GM13976 (cell line): ENCODE measurements at regions not wholly inside any gene's neighbourhood (a gene's known extent, or its start where the extent isn't known, plus 50 kb on each side); places are given as distances from the start of the nearest gene placed in this dataset.
"Not testable (repeated sequence)": the region's sequence is repeated elsewhere in the genome, so short reads cannot be mapped to it uniquely, and the experiment has no call there.

Experiments
- DNase-seq: peaks from one replicate; pipeline ENCODE4 v3.0.0; 2012; ENCODE audit warnings: low spot score
- in situ Hi-C: fragments of 300-500 bp; cut with MboI; formaldehyde crosslinking; loops from one replicate; pipeline ENCODE4 v1.12.0; 2022; ENCODE audit warnings: low sequenced_read_pairs, mixed read lengths, inconsistent platforms; ENCODE audit not compliant: unreplicated experiment
- TF ChIP-seq, protein P1 (sequence below): IDR thresholded peaks from 2 replicates; pipeline ENCODE4 v1.5.1; 2012; ENCODE audit warnings: borderline replicate concordance, mild to moderate bottlenecking; ENCODE audit not compliant: insufficient read depth; ENCODE audit errors: extremely low read depth, missing control alignments, control extremely low read depth

DNA sequence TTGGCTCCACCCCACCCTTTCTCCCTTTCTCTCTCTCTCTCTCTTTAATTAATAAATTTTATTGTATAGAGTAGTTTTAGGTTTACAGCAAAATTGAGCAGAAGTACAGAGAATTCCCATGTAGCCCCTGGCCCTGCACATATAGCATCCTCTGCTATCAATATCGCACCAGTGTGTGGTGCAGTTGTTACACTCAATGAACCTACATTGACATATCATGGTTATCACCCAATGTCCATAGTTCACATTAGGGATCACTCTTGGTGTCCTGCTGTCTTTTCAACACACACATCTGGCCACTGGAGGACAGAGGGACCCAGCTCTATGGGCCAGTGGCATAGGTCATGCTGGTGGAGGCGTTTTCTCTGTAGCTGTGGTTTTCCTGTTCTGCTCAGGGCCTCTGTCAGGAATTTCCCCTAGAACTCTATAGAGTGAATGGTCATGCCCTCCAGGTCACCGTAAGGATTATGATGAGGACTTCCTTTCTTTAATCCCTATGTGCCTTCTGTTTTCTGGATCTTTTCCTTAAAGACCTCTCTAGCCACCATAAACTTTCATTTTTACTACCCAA is 98.2 kb upstream of the NAV2 start:
- in situ Hi-C loops, result no loop called here

DNA sequence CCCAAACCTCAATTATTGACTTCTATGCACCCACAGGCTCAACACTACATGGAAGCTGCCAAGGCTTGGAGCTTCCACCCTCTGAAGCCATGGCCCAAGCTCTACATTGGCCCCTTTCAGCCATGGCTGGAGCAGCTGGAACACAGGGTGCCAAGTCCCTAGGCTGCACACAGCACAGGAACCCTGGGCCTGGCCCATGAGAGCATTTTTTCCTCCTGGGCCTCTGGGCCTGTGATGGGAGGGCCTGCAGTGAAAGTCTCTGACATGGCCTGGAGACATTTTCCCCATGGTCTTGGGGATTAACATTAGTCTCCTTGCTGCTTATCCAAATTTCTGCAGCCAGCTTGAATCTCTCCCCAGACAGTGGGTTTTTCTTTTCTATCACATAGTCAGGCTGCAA is 100.6 kb upstream of the NAV2 start:
- DNase-seq, in situ Hi-C loops: not testable (repeated sequence)

More for the DNA sequence above, 98.2 kb upstream of the NAV2 start:
- TF ChIP-seq, protein P1, sequence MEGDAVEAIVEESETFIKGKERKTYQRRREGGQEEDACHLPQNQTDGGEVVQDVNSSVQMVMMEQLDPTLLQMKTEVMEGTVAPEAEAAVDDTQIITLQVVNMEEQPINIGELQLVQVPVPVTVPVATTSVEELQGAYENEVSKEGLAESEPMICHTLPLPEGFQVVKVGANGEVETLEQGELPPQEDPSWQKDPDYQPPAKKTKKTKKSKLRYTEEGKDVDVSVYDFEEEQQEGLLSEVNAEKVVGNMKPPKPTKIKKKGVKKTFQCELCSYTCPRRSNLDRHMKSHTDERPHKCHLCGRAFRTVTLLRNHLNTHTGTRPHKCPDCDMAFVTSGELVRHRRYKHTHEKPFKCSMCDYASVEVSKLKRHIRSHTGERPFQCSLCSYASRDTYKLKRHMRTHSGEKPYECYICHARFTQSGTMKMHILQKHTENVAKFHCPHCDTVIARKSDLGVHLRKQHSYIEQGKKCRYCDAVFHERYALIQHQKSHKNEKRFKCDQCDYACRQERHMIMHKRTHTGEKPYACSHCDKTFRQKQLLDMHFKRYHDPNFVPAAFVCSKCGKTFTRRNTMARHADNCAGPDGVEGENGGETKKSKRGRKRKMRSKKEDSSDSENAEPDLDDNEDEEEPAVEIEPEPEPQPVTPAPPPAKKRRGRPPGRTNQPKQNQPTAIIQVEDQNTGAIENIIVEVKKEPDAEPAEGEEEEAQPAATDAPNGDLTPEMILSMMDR, result no peak
- DNase-seq, result peak; percentile 26

DNA sequence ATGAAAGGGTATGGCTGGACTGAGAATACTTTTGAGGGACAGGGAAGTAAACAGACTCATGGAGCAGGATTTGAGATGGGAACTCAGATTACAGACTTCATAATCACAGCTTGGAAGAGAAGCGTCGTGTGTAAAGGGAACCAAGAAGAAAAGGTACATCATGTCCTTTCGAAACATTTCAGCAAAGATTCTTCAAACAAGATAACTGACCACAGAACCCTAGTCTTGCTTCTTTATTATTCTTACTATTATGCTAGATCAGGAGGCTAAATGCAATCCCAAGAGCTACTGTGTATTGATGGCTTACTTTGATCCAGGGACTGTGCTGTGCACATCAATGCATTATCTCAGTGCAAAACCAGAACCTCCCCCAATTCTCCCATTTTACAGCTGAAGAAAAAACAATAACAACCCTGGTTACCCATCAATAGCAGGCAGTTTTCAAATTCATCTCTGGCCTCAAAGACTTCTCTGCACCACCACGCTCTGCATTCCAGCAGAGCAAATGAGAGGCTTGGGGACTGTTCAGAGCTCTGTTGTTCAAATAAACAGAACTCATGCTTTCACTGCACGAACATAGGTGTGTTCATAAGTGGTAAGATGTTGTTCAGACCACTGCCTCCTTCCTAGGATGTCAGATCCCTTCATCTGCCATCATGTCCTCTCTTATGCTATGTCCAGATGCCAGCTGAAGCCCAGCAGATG is 104.8 kb upstream of the NAV2 start:
- in situ Hi-C loops, result no loop called here
- TF ChIP-seq, protein P1, result no peak
- no peak for DNase-seq

DNA sequence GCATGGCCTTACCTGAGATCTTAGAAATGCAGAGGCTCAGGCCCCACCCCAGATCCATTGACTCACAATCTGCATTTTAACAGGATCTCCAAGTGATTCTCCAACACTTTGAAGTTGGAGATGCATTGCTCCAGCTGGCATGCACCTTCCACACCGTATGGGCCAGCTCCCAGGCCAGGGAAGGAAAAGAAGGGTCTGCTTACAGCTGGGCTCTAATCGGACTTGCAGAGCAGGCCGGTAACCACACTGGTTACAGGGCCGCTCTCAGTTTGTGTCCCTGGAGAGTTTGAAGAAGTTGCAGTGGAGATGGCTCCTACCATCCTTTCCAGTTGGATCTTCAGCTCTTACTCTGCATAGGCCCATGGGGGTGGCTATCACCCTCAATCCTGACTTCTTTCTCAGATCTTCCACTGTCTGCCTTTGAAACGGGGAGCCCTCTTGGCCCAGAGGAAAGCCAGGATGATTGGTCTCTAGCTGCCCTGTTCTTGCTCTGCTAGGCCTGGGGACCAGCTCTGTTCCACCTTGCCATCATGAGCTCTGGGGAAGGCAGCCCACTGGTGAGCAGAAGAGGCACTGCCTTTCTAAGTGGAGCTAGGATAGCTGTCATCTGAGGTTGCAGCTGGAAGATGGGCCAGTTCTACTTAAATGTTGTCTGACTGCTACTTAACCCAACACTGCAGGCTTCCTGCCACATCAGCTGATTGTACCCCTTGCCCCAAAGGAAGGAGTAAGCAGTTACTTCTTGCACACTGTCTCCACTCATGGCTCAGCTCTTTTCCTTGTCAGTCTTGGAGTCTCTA is 105.6 kb upstream of the NAV2 start:
- TF ChIP-seq, protein P1, result no peak
- DNase-seq, result no peak
- in situ Hi-C loops, result no loop called here

DNA sequence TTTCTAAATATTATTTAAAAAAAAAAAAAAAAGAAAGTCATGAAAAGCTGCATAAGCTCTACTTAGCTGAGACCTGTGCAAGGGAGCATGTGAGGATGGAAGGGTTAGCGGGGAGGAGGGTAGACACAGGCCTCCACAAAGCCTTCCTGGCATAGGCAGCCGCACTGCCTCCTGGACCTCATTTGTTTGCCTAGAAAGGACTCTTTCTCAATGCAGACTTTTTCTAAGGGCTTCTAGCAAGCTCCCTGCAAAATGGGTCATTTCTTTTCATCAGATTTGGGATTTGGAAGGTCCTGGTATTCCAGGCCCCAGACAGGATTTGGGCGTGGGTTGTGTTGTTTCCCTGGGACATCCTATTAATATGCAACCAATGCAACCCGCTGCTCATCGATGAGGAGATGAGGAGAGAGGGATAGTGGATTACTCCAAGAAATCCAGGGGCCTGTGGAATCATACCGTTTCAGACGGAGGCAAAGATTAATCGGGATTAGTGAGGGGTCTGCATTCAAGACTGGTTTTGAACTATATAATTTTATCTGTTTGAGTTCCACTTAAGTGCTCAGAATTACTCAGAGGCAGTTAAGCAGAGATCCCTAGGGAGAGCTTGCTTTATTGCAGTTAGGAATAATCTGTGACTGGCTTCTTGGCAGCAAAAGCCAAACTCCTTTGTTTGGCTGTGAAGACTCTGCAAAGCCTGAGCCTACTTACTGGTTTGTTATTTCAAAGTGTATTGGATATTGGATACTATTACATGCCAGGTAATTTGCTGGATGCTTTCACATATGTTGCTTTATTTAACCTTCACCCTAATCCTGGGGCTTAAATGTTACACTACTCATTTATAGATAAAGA is 106.9 kb upstream of the NAV2 start:
- TF ChIP-seq, protein P1, result no peak
- no peak for DNase-seq
- in situ Hi-C loops, result no loop called here

DNA sequence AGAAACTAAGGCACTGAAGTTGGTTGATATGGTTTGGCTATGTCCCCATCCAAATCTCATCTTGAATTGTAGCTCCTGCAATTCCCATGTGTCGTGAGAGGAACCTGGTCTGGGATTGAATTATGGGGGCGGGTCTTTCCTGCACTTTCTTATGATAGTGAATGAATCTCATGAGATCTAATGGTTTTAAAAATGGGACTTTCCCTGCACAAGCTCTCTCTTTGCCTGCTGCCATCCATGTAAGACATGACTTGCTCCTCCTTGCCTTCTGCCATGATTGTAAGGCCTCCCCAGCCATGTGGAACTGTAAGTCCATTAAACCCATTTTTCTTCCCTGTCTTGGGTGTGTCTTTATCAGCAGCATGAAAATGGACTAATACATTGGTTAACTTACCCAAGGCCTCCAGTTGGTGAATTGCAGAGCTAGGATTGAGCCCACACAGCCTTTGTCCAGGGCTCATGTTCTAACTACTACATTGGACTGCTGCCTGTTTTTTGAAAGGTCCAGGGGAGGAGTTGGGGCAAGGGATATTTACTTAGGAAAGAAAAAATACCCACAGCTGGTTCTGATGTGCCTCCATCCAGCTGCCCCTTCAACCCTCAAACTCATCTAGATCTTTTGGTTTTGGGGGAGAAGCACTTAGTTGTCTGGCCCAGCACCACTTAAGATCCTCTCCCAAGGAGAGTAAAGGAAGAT is 107.8 kb upstream of the NAV2 start:
- in situ Hi-C loops, result no loop called here
- no peak for DNase-seq
- TF ChIP-seq, protein P1, result no peak
